Keratinocyte (primary cell): ENCODE measurements at regions not wholly inside any gene's neighbourhood (a gene's known extent, or its start where the extent isn't known, plus 50 kb on each side); places are given as distances from the start of the nearest gene placed in this dataset.

ENCODE experiments used
- EZH2 ChIP-seq: IDR thresholded peaks from one replicate; pipeline ENCODE4 v1.6.1; 2012; ENCODE audit warnings: inconsistent platforms, mild to moderate bottlenecking, low read length, moderate library complexity
- TF ChIP-seq, protein P1 (sequence below), 3 experiments: IDR thresholded peaks in 1 of 3; conservative IDR thresholded peaks in 1 of 3; optimal IDR thresholded peaks in 1 of 3; 2 replicates in 2 of 3; 3 replicates in 1 of 3; pipeline versions ENCODE3 to v1.5.1; 2011; ENCODE audit warnings: low read length in 3 of 3, mild to moderate bottlenecking in 3 of 3, moderate library complexity in 2 of 3, control low read depth in 1 of 3, inconsistent platforms in 1 of 3; ENCODE audit not compliant: insufficient read depth in 2 of 3; ENCODE audit errors: extremely low read depth in 1 of 3

DNA sequence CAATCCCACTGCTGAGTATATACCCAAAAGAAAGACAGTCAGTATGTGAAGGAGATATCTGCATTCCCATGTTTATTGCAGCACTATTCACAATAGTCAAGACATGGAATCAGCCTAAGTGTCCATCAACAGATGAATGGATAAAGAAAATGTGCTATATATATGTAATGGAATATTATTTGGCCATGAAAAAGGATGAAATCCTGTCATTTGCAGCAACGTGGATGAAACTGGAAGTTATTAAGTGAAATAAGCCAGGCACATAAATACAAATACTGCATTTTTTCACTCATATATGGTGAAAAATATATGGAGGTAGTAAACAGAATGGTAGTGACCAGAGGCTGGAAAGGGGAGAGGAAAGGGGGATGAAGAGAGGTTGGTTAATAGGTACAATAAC is 188.9 kb upstream of the SERP2 start:
- TF ChIP-seq, protein P1, sequence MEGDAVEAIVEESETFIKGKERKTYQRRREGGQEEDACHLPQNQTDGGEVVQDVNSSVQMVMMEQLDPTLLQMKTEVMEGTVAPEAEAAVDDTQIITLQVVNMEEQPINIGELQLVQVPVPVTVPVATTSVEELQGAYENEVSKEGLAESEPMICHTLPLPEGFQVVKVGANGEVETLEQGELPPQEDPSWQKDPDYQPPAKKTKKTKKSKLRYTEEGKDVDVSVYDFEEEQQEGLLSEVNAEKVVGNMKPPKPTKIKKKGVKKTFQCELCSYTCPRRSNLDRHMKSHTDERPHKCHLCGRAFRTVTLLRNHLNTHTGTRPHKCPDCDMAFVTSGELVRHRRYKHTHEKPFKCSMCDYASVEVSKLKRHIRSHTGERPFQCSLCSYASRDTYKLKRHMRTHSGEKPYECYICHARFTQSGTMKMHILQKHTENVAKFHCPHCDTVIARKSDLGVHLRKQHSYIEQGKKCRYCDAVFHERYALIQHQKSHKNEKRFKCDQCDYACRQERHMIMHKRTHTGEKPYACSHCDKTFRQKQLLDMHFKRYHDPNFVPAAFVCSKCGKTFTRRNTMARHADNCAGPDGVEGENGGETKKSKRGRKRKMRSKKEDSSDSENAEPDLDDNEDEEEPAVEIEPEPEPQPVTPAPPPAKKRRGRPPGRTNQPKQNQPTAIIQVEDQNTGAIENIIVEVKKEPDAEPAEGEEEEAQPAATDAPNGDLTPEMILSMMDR (optimal IDR thresholded peaks at IDR 0.05 in 1 of 3, IDR thresholded peaks at IDR 0.05 in 1 of 3, conservative IDR thresholded peaks at IDR 0.05 in 1 of 3; ENCODE audit: extremely low read depth in 1 of 3, insufficient read depth in 2 of 3, low read length in 3 of 3): no peak
- no peak for TF ChIP-seq EZH2
